HCT116 (cell line): ENCODE measurements at regions not wholly inside any gene's neighbourhood (a gene's known extent, or its start where the extent isn't known, plus 50 kb on each side); places are given as distances from the start of the nearest gene placed in this dataset.

Experiments used
- ATAC-seq: fragments of 200-7000 bp; cut with Tn5 transposase; 2 replicates; pipeline ENCODE4 v1.9.1; 2020; ENCODE audit warnings: mild to moderate bottlenecking, moderate library complexity
- BruUV-seq: library from RNA; stranded (reverse); fragments of 400-500 nt; replicated peaks from 2 replicates; lab custom pipeline; 2021; lab: Mats Ljungman, UMichigan
- CTCF ChIA-PET: fragments of 300-600 bp; sonication (Branson Sonifier 250); formaldehyde crosslinking; loops from one replicate; lab custom pipeline; 2021; ENCODE audit warnings: antibody characterized with exemption; lab: Charles Lee
- POLR2A ChIA-PET: fragments of 300-600, 350-600 bp; sonication (Branson Sonifier 250); formaldehyde crosslinking; loops from one replicate; lab custom pipeline; 2021; ENCODE audit warnings: antibody characterized with exemption; lab: Charles Lee
- RAD21 ChIA-PET, 2 experiments: fragments of 300-600 bp; sonication (Branson Sonifier 250); formaldehyde crosslinking; loops; one replicate each; lab custom pipeline; 2023; ENCODE audit warnings: low total read pairs in 2 of 2; ENCODE audit not compliant: uncharacterized antibody in 2 of 2, unreplicated experiment in 2 of 2, low non-redundant PET in 1 of 2; lab: Charles Lee
- DNase-seq: peaks from one replicate; pipeline ENCODE4 v3.0.0-alpha.2; 2010; ENCODE audit warnings: low read depth, low spot score
- H2AFZ ChIP-seq: fragments of 200-600 bp; shearing (Covaris generic), sonication (generic); 2 replicates; pipeline ENCODE4 v1.6.1; 2017; ENCODE audit warnings: low read depth, mixed run types, mixed read lengths, antibody characterized with exemption, low read length; ENCODE audit not compliant: poor library complexity, severe bottlenecking
- H3K27ac ChIP-seq: 2 replicates; pipeline ENCODE4 v1.5.1; 2012; ENCODE audit warnings: low read depth, low read length
- H3K27me3 ChIP-seq: fragments of 200-600 bp; sonication (generic); 2 replicates; pipeline ENCODE4 v1.6.1; 2016; ENCODE audit warnings: mixed run types, low read length, mixed read lengths; ENCODE audit not compliant: insufficient read depth
- H3K36me3 ChIP-seq, 2 experiments: fragments of 200-500 bp in 1 of 2; fragments of 200-600 bp in 1 of 2; sonication (Bioruptor generic) in 1 of 2; sonication (generic) in 1 of 2; 2 replicates each; pipeline versions ENCODE4 v1.5.1 to v1.6.1; 2014 to 2016; ENCODE audit warnings: low read length in 2 of 2, inconsistent platforms in 1 of 2, mixed read lengths in 1 of 2, mixed run types in 1 of 2; ENCODE audit not compliant: insufficient read depth in 2 of 2, control insufficient read depth in 1 of 2
- H3K4me1 ChIP-seq, 2 experiments: fragments of 200-600 bp in 1 of 2; sonication (generic) in 1 of 2; 2 replicates each; pipeline versions ENCODE4 v1.5.1 to v1.6.1; 2012 to 2017; ENCODE audit warnings: low read length in 2 of 2, inconsistent platforms in 1 of 2, mild to moderate bottlenecking in 1 of 2, mixed read lengths in 1 of 2, mixed run types in 1 of 2, moderate library complexity in 1 of 2; ENCODE audit not compliant: insufficient read depth in 2 of 2, control insufficient read depth in 1 of 2
- H3K4me2 ChIP-seq: fragments of 200-600 bp; sonication (generic); 2 replicates; pipeline ENCODE4 v1.6.1; 2017; ENCODE audit warnings: mixed run types, low read length, mixed read lengths
- H3K4me3 ChIP-seq, 2 experiments: fragments of 200-600 bp in 1 of 2; sonication (generic) in 1 of 2; replicated peaks in 1 of 2; 2 replicates each; pipeline ENCODE4 v1.5.1; 2011 to 2016; ENCODE audit warnings: low read length in 2 of 2, control low read depth in 1 of 2, low read depth in 1 of 2, mild to moderate bottlenecking in 1 of 2, mixed read lengths in 1 of 2, mixed run types in 1 of 2
- H3K79me2 ChIP-seq: fragments of 200-600 bp; sonication (generic); 2 replicates; pipeline ENCODE4 v1.6.1; 2017; ENCODE audit warnings: mild to moderate bottlenecking, mixed run types, low read length, moderate library complexity, mixed read lengths; ENCODE audit not compliant: insufficient read depth
- H3K9ac ChIP-seq: fragments of 200-600 bp; sonication (generic); 2 replicates; pipeline ENCODE4 v1.6.1; 2016; ENCODE audit warnings: low read length, mixed read lengths
- H3K9me2 ChIP-seq: fragments of 200-600 bp; sonication (generic), shearing (Covaris generic); 2 replicates; pipeline ENCODE4 v1.6.1; 2017; ENCODE audit warnings: mixed run types, mild to moderate bottlenecking, moderate library complexity; ENCODE audit not compliant: insufficient read depth
- H3K9me3 ChIP-seq, 2 experiments: fragments of 200-500 bp in 1 of 2; fragments of 200-600 bp in 1 of 2; sonication (Bioruptor generic) in 1 of 2; sonication (generic) in 1 of 2; 2 replicates each; pipeline ENCODE4 v1.6.1; 2014 to 2017; ENCODE audit warnings: low read length in 2 of 2, mixed read lengths in 2 of 2, inconsistent platforms in 1 of 2, low read depth in 1 of 2, mild to moderate bottlenecking in 1 of 2, mixed run types in 1 of 2, moderate library complexity in 1 of 2; ENCODE audit not compliant: control insufficient read depth in 1 of 2, insufficient read depth in 1 of 2
- H4K20me1 ChIP-seq: fragments of 200-600 bp; sonication (generic), shearing (Covaris generic); 2 replicates; pipeline ENCODE4 v1.6.1; 2017; ENCODE audit warnings: mixed run types, mild to moderate bottlenecking, moderate library complexity; ENCODE audit not compliant: insufficient read depth
- CBX3 ChIP-seq: IDR thresholded peaks from 2 replicates; pipeline ENCODE4 v1.6.1; 2012; ENCODE audit warnings: low read depth
- CEBPB ChIP-seq: IDR thresholded peaks from 2 replicates; pipeline ENCODE4 v1.6.1; 2012; ENCODE audit warnings: low read depth
- EGR1 ChIP-seq: IDR thresholded peaks from 2 replicates; pipeline ENCODE4 v1.6.1; 2012; ENCODE audit warnings: low read depth
- ELF1 ChIP-seq: IDR thresholded peaks from 2 replicates; pipeline ENCODE4 v1.6.1; 2012; ENCODE audit warnings: low read depth, borderline replicate concordance
- EZH2phosphoT487 ChIP-seq: fragments of 200-600 bp; IDR thresholded peaks from 2 replicates; pipeline ENCODE4 v1.6.1; 2018; ENCODE audit warnings: antibody characterized with exemption, borderline replicate concordance
- JUND ChIP-seq: IDR thresholded peaks from 2 replicates; pipeline ENCODE4 v1.6.1; 2012
- POLR2A ChIP-seq: IDR thresholded peaks from 2 replicates; pipeline ENCODE4 v1.7.0; 2011; ENCODE audit warnings: borderline replicate concordance; ENCODE audit not compliant: insufficient read depth, insufficient read length; ENCODE audit errors: extremely low read depth
- POLR2AphosphoS5 ChIP-seq: IDR thresholded peaks from 2 replicates; pipeline ENCODE4 v1.6.1; 2011; ENCODE audit warnings: mild to moderate bottlenecking, low read depth, low read length, moderate library complexity
- SP1 ChIP-seq: IDR thresholded peaks from 2 replicates; pipeline ENCODE4 v1.6.1; 2012; ENCODE audit warnings: low read depth
- SRF ChIP-seq: IDR thresholded peaks from 2 replicates; pipeline ENCODE4 v1.6.1; 2012; ENCODE audit warnings: low read depth
- TCF7L2 ChIP-seq: IDR thresholded peaks from 2 replicates; pipeline ENCODE4 v1.7.0; 2011; ENCODE audit warnings: borderline replicate concordance, inconsistent platforms; ENCODE audit not compliant: insufficient read depth, insufficient read length; ENCODE audit errors: extremely low read depth
- YY1 ChIP-seq: IDR thresholded peaks from 2 replicates; pipeline ENCODE4 v1.6.1; 2011; ENCODE audit warnings: low read length, low read depth, moderate library complexity, mild to moderate bottlenecking; ENCODE audit not compliant: insufficient replicate concordance; ENCODE audit errors: extremely low read depth
- ZFX ChIP-seq: fragments of 450-650 bp; IDR thresholded peaks from 2 replicates; pipeline ENCODE4 v1.6.1; 2017
- ZNF274 ChIP-seq: fragments of 200-500 bp; sonication (Bioruptor generic); IDR thresholded peaks from 2 replicates; pipeline ENCODE4 v1.6.1; 2014; ENCODE audit warnings: mild to moderate bottlenecking, low read depth, low read length, inconsistent platforms
- intact Hi-C: fragments of 100-400 bp; cut with micrococcal nuclease; formaldehyde crosslinking; loops from 2 replicates; pipeline ENCODE4 v1.10.0; 2022
- TF ChIP-seq, protein P1 (sequence below): IDR thresholded peaks from 2 replicates; pipeline ENCODE4 v1.6.1; 2012; ENCODE audit warnings: low read depth
- TF ChIP-seq, protein P2 (sequence below), 3 experiments: fragments of 200-600 bp in 1 of 3; sonication (generic) in 1 of 3; IDR thresholded peaks in 2 of 3; conservative IDR thresholded peaks in 1 of 3; 2 replicates each; pipeline ENCODE4 v1.5.1; 2012 to 2017; ENCODE audit warnings: low read depth in 2 of 3, low read length in 2 of 3, antibody characterized with exemption in 1 of 3, borderline replicate concordance in 1 of 3, control low read depth in 1 of 3, mild to moderate bottlenecking in 1 of 3, mixed read lengths in 1 of 3, mixed run types in 1 of 3, moderate library complexity in 1 of 3; ENCODE audit not compliant: insufficient read depth in 1 of 3
- TF ChIP-seq, protein P3 (sequence below): IDR thresholded peaks from 2 replicates; pipeline ENCODE4 v1.6.1; 2012
- TF ChIP-seq, protein P4 (sequence below): IDR thresholded peaks from 2 replicates; pipeline ENCODE4 v1.6.1; 2012

DNA sequence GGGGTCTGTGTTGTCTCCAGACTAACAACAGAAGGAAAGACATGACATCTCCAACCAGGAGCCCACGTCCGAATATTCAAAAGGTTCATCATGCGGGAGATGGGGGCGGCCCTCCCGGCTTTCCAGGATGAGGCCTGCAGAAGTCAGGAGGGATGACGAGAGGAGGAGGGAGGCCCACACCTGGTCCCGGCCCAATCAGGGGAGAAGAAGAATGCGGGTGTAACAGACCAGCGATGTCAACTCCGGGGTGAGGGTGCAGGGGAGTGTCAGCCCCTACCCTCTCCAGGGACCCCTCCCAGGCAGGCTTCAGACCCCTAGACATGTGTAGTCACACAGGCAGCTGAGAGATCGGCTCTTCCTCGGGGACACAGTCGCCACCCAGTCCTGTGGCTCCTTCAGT, 275.3 kb upstream of the ZNF507 start (continued):
- TF ChIP-seq POLR2AphosphoS5 (no peak), CEBPB (no peak), YY1 (no peak), TCF7L2 (no peak)

DNA sequence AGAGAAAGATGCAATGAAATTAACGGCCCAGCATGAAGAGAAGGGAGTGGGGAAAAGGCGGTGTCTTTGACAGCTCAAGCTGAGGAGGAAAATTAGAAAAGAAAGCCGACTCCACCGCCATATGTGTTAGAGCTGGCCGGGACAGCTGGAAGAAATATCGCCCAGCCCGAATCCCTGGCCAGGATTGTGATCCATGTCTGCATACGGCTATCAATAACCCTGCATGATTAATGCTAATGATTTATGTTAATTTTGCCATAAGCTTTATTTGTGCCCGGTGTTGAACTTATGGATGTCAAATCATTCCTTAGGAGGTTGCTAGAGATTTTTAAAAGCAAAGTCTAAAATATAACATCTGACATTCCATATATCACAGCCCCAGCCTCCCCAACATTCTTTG, 263.4 kb upstream of the ZNF507 start:
- no peak overlapping the region for H3K9ac ChIP-seq
- H3K4me2 ChIP-seq, result no peak overlapping the region
- ChIA-PET RAD21 (no interaction called here), CTCF (no interaction called here), POLR2A (no interaction called here)
- no peak for ATAC-seq
- BruUV-seq, result no TSS peak
- DNase-seq, result no peak
- no peaks in the 10 kb centered on the region for H3K27me3 ChIP-seq
- H3K79me2 ChIP-seq, result no peaks in the 10 kb centered on the region
- no peak overlapping the region for H3K4me3 ChIP-seq
- intact Hi-C loops, result no loop called here
- H3K27ac ChIP-seq, result no peak overlapping the region
- H3K36me3 ChIP-seq, result no peaks in the 10 kb centered on the region
- peaks cover 0 to 18% of the 10 kb centered on the region in 2 experiments; a peak in 2 of 4 replicates for H3K9me3 ChIP-seq
- no peak overlapping the region for H2AFZ ChIP-seq
- no peaks in the 10 kb centered on the region for H3K9me2 ChIP-seq
- TF ChIP-seq ELF1 (no peak), POLR2AphosphoS5 (no peak), EGR1 (no peak), ZNF274 (no peak), POLR2A (no peak), JUND (no peak), EZH2phosphoT487 (no peak), SRF (no peak), CBX3 (no peak), TCF7L2 (no peak), ZFX (no peak), SP1 (no peak)
- TF ChIP-seq, protein P1, sequence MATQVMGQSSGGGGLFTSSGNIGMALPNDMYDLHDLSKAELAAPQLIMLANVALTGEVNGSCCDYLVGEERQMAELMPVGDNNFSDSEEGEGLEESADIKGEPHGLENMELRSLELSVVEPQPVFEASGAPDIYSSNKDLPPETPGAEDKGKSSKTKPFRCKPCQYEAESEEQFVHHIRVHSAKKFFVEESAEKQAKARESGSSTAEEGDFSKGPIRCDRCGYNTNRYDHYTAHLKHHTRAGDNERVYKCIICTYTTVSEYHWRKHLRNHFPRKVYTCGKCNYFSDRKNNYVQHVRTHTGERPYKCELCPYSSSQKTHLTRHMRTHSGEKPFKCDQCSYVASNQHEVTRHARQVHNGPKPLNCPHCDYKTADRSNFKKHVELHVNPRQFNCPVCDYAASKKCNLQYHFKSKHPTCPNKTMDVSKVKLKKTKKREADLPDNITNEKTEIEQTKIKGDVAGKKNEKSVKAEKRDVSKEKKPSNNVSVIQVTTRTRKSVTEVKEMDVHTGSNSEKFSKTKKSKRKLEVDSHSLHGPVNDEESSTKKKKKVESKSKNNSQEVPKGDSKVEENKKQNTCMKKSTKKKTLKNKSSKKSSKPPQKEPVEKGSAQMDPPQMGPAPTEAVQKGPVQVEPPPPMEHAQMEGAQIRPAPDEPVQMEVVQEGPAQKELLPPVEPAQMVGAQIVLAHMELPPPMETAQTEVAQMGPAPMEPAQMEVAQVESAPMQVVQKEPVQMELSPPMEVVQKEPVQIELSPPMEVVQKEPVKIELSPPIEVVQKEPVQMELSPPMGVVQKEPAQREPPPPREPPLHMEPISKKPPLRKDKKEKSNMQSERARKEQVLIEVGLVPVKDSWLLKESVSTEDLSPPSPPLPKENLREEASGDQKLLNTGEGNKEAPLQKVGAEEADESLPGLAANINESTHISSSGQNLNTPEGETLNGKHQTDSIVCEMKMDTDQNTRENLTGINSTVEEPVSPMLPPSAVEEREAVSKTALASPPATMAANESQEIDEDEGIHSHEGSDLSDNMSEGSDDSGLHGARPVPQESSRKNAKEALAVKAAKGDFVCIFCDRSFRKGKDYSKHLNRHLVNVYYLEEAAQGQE, result no peak
- TF ChIP-seq, protein P2, sequence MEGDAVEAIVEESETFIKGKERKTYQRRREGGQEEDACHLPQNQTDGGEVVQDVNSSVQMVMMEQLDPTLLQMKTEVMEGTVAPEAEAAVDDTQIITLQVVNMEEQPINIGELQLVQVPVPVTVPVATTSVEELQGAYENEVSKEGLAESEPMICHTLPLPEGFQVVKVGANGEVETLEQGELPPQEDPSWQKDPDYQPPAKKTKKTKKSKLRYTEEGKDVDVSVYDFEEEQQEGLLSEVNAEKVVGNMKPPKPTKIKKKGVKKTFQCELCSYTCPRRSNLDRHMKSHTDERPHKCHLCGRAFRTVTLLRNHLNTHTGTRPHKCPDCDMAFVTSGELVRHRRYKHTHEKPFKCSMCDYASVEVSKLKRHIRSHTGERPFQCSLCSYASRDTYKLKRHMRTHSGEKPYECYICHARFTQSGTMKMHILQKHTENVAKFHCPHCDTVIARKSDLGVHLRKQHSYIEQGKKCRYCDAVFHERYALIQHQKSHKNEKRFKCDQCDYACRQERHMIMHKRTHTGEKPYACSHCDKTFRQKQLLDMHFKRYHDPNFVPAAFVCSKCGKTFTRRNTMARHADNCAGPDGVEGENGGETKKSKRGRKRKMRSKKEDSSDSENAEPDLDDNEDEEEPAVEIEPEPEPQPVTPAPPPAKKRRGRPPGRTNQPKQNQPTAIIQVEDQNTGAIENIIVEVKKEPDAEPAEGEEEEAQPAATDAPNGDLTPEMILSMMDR (IDR thresholded peaks at IDR 0.05 in 2 of 3, conservative IDR thresholded peaks at IDR 0.05 in 1 of 3; ENCODE audit: borderline replicate concordance in 1 of 3, insufficient read depth in 1 of 3, low read depth in 2 of 3, low read length in 2 of 3), result no peak
- TF ChIP-seq, protein P3, sequence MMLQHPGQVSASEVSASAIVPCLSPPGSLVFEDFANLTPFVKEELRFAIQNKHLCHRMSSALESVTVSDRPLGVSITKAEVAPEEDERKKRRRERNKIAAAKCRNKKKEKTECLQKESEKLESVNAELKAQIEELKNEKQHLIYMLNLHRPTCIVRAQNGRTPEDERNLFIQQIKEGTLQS, result no peak
- TF ChIP-seq, protein P4, sequence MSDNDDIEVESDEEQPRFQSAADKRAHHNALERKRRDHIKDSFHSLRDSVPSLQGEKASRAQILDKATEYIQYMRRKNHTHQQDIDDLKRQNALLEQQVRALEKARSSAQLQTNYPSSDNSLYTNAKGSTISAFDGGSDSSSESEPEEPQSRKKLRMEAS, result no peak
- H3K4me1 ChIP-seq, result no peaks in the 10 kb centered on the region
- H4K20me1 ChIP-seq, result no peaks in the 10 kb centered on the region
